Activated naive CD4-positive, alpha-beta T cell treated with anti-CD3 and anti-CD28 coated beads, Interleukin-2, amount 50 U/mL, for 24 hours (primary cell): ENCODE measurements at regions not wholly inside any gene's neighbourhood (a gene's known extent, or its start where the extent isn't known, plus 50 kb on each side); places are given as distances from the start of the nearest gene placed in this dataset.
"Not testable (repeated sequence)": the region's sequence is repeated elsewhere in the genome, so short reads cannot be mapped to it uniquely, and the experiment has no call there.

Experiments used
- H3K27ac Mint-ChIP-seq: one replicate; pipeline ENCODE4 v1.8.0; 2021; ENCODE audit warnings: mild to moderate bottlenecking, mixed read lengths
- H3K27me3 Mint-ChIP-seq: one replicate; pipeline ENCODE4 v1.8.0; 2021; ENCODE audit warnings: mixed read lengths
- H3K36me3 Mint-ChIP-seq: one replicate; pipeline ENCODE4 v1.8.0; 2021; ENCODE audit warnings: mixed read lengths
- H3K4me1 Mint-ChIP-seq: one replicate; pipeline ENCODE4 v1.8.0; 2021; ENCODE audit warnings: mixed read lengths
- H3K4me3 Mint-ChIP-seq: one replicate; pipeline ENCODE4 v1.8.0; 2021; ENCODE audit warnings: mild to moderate bottlenecking, mixed read lengths
- H3K9me3 Mint-ChIP-seq: one replicate; pipeline ENCODE4 v1.8.0; 2021; ENCODE audit warnings: mixed read lengths

GRCh38 chr4:188930822-188931221 is 791.6 kb downstream of the TRIML1 start:
- H3K36me3 Mint-ChIP-seq: no peaks in the 10 kb centered on the region
- no peak overlapping the region for H3K27ac Mint-ChIP-seq
- no peak overlapping the region for H3K4me3 Mint-ChIP-seq
- no peaks in the 10 kb centered on the region for H3K4me1 Mint-ChIP-seq
- H3K27me3 Mint-ChIP-seq: no peaks in the 10 kb centered on the region
- H3K9me3 Mint-ChIP-seq: peaks cover 4% of the 10 kb centered on the region

- peaks cover 8% of the 10 kb centered on the region for H3K9me3 Mint-ChIP-seq
- H3K4me3 Mint-ChIP-seq: no peak overlapping the region
- no peaks in the 10 kb centered on the region for H3K27me3 Mint-ChIP-seq
- no peaks in the 10 kb centered on the region for H3K36me3 Mint-ChIP-seq
- no peaks in the 10 kb centered on the region for H3K4me1 Mint-ChIP-seq
- H3K27ac Mint-ChIP-seq: no peak overlapping the region
Measured at GRCh38 chr4:188934320-188934962, 795.2 kb downstream of the TRIML1 start.

- H3K4me1 Mint-ChIP-seq: no peaks in the 10 kb centered on the region
Measured at GRCh38 chr4:188941524-188942119, 802.4 kb downstream of the TRIML1 start.

DNA sequence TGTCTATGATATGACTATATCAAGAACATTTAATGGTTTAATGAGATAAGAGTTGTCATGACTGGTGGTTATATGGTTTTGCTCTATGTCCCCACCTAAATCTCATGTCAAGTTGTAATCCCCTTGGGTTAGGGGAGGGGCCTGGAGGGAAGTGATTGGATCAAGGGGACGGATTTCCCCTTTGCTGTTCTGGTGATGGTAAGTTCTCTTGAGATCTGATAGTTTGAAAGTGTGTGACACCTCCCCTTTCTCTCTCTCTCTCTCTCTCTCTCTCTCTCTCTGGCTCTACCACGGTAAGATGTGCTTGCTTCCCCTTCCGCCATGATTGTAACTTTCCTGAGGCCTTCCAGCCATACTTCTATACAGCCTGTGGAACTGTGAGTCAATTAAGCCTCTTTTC is 803.4 kb downstream of the TRIML1 start:
- no peaks in the 10 kb centered on the region for H3K27me3 Mint-ChIP-seq
- H3K27ac Mint-ChIP-seq: no peak overlapping the region
- no peak overlapping the region for H3K4me3 Mint-ChIP-seq
- no peaks in the 10 kb centered on the region for H3K4me1 Mint-ChIP-seq
- no peaks in the 10 kb centered on the region for H3K36me3 Mint-ChIP-seq
- peaks cover 5% of the 10 kb centered on the region for H3K9me3 Mint-ChIP-seq

More at GRCh38 chr4:188941524-188942119, 802.4 kb downstream of the TRIML1 start:
- H3K9me3 Mint-ChIP-seq: peaks cover 10% of the 10 kb centered on the region
- no peaks in the 10 kb centered on the region for H3K27me3 Mint-ChIP-seq
- no peak overlapping the region for H3K27ac Mint-ChIP-seq
- H3K36me3 Mint-ChIP-seq: no peaks in the 10 kb centered on the region
- H3K4me3 Mint-ChIP-seq: no peak overlapping the region

DNA sequence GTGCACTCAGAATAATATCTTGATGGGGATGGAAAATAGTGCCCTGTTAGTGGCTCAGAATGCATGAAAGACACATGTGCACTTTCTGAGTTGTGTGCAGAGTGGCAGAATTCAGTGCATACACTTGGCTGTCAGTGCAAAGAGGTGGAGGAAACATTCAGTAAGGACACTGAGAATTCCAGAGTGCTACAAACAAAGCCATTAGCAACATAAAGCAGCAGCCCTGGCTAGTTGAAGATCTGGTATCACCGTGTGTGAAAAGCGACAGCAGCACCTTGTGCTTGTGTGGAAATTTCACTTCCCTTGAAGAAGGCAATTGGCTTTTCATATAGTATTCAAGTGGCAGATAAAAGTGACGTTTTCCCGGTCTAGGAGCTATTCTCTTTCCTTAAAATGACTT is 810.4 kb downstream of the TRIML1 start:
- H3K4me3 Mint-ChIP-seq: no peak overlapping the region
- H3K27me3 Mint-ChIP-seq: no peaks in the 10 kb centered on the region
- H3K9me3 Mint-ChIP-seq: peaks cover 9% of the 10 kb centered on the region
- no peaks in the 10 kb centered on the region for H3K4me1 Mint-ChIP-seq
- no peak overlapping the region for H3K27ac Mint-ChIP-seq
- H3K36me3 Mint-ChIP-seq: no peaks in the 10 kb centered on the region

GRCh38 chr4:188955066-188955465 is 815.8 kb downstream of the TRIML1 start:
- no peaks in the 10 kb centered on the region for H3K36me3 Mint-ChIP-seq
- H3K4me3 Mint-ChIP-seq: no peak overlapping the region
- no peaks in the 10 kb centered on the region for H3K27me3 Mint-ChIP-seq
- peaks cover 14% of the 10 kb centered on the region for H3K9me3 Mint-ChIP-seq
- no peak overlapping the region for H3K27ac Mint-ChIP-seq
- H3K4me1 Mint-ChIP-seq: no peaks in the 10 kb centered on the region

GRCh38 chr4:188956566-188956965 is 817.3 kb downstream of the TRIML1 start:
- Mint-ChIP-seq H3K27me3 (no peaks in the 10 kb centered on the region), H3K27ac (no peak overlapping the region), H3K4me3 (no peak overlapping the region), H3K36me3 (no peaks in the 10 kb centered on the region), H3K9me3 (peaks cover 14% of the 10 kb centered on the region), H3K4me1 (no peaks in the 10 kb centered on the region)

GRCh38 chr4:188958346-188958745 is 819.1 kb downstream of the TRIML1 start:
- Mint-ChIP-seq H3K4me1 (no peaks in the 10 kb centered on the region), H3K9me3 (peaks cover 14% of the 10 kb centered on the region), H3K36me3 (no peaks in the 10 kb centered on the region), H3K27ac (no peak overlapping the region), H3K4me3 (no peak overlapping the region), H3K27me3 (no peaks in the 10 kb centered on the region)

DNA sequence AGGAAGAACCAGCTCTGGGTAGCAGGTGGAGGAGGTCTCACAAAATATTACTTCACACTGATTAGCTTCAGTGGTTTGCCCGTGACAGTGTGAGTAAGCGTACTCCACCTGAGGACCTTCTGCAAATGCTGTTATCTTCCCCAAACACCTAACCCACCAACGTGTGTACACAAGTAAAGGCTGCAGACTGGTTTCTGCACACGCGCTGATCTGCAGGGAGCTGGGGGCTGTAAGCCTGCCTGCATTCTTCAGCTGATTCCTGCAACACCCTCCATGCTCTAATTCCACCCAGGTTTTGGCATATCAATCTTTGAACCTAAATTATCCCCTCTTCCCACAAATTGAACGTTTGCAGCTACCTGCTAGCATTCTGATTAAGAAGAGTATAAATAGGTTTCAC is 820.2 kb downstream of the TRIML1 start:
- no peaks in the 10 kb centered on the region for H3K27me3 Mint-ChIP-seq
- no peaks in the 10 kb centered on the region for H3K4me1 Mint-ChIP-seq
- H3K4me3 Mint-ChIP-seq: no peak overlapping the region
- peaks cover 14% of the 10 kb centered on the region for H3K9me3 Mint-ChIP-seq
- no peaks in the 10 kb centered on the region for H3K36me3 Mint-ChIP-seq
- no peak overlapping the region for H3K27ac Mint-ChIP-seq

DNA sequence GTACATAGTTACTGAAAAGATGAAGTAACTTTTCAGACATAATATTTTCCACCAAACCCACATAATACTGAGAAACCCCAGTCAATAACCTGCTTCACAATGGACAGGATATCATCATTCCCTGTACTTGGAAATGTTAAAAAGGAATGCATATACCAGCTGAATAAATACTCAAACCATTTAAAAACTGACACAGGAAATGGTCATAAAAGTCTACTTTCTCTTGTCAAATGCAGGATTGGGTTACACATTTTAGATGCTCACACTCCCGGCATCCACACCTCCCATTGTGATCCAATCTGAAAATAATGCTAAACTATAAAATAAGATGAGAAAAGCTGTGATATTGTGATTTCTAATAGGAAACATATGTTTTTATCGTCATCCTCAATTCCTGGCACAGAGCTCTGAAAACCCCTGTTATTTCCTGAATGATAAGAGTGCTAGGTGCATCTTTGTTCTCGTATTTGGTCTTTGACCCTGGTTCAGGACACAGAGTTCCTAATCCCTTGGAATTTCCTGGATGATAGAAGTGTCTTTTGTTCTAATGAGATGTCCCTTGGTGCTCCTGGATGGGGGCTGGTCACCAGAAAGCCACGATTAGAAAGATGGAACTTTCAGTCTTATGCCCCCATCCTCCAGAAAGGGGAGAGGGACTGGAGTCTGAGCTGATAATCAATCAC is 821.3 kb downstream of the TRIML1 start:
- H3K27me3 Mint-ChIP-seq: no peaks in the 10 kb centered on the region
- H3K36me3 Mint-ChIP-seq: no peaks in the 10 kb centered on the region
- H3K9me3 Mint-ChIP-seq: peaks cover 20% of the 10 kb centered on the region
- no peak overlapping the region for H3K27ac Mint-ChIP-seq
- no peak overlapping the region for H3K4me3 Mint-ChIP-seq
- no peaks in the 10 kb centered on the region for H3K4me1 Mint-ChIP-seq

DNA sequence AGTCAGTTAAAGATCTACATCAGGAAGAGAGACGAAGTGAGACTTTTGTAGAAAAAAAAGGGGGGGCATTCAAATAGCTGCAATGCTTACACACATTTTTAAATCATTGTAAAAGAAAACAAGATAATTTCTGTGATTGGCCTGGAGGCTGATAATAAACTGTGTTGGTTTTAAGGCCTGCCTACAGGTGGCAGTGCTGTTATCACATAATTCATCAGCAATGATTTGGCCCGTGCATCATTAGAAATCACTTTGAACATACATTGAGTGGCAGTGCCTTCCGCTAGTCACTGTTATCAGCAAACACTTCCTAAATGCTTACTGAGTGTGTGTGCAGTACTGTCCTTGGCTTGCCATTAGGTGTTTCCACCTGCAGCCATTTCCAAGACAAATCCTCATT is 831.9 kb downstream of the TRIML1 start:
- H3K4me3 Mint-ChIP-seq: no peak overlapping the region
- H3K9me3 Mint-ChIP-seq: peaks cover 13% of the 10 kb centered on the region
- no peaks in the 10 kb centered on the region for H3K27me3 Mint-ChIP-seq
- H3K4me1 Mint-ChIP-seq: no peaks in the 10 kb centered on the region
- H3K36me3 Mint-ChIP-seq: no peaks in the 10 kb centered on the region
- no peak overlapping the region for H3K27ac Mint-ChIP-seq

DNA sequence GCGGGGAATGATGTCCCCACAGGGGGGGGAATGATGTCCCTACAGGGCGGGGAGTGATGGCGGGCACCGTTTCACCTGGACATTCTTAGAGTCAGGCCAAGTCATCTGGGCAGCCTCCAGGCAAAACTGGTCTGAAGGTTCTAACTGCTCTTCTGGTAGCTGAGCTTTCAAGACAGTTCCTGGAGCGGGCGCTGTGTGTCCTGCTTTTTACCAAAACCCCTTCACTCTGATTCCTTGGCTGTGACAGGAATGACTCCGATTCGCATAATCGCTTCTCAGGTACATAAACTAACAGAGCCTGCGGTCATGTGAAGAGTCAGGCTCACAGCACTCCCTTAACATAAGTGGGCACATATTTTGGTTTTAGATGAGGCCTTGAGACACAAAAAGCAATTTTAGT is 836.0 kb downstream of the TRIML1 start:
- no peaks in the 10 kb centered on the region for H3K4me1 Mint-ChIP-seq
- H3K27me3 Mint-ChIP-seq: no peaks in the 10 kb centered on the region
- H3K4me3 Mint-ChIP-seq: no peak overlapping the region
- no peaks in the 10 kb centered on the region for H3K36me3 Mint-ChIP-seq
- no peak overlapping the region for H3K27ac Mint-ChIP-seq
- H3K9me3 Mint-ChIP-seq: peaks cover 5% of the 10 kb centered on the region

DNA sequence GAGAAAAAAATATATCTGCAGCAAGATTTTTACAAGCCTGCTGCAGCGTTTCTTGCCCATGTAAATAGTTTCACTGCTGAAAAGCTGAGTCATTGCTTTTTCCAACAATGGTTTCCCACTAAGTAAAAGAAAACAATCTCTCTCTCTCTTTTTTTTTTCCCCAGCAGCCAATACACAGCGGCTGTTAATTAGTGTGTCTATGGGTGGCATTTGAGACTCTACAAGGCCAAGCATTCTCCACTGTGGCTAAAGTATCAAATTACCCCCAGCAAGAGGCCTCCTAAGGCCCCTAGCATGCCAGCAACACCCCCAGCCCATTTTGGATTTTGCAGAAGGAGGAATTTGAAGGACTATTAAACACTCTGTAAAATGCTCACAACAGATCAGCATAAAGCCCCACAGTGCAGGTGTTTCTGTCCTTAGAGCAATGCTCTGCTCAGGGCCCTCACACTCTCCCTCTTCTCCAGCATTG is 837.4 kb downstream of the TRIML1 start:
- Mint-ChIP-seq H3K4me3 (no peak overlapping the region), H3K27me3 (no peaks in the 10 kb centered on the region), H3K27ac (no peak overlapping the region), H3K9me3 (no peaks in the 10 kb centered on the region), H3K36me3 (no peaks in the 10 kb centered on the region), H3K4me1 (no peaks in the 10 kb centered on the region)

DNA sequence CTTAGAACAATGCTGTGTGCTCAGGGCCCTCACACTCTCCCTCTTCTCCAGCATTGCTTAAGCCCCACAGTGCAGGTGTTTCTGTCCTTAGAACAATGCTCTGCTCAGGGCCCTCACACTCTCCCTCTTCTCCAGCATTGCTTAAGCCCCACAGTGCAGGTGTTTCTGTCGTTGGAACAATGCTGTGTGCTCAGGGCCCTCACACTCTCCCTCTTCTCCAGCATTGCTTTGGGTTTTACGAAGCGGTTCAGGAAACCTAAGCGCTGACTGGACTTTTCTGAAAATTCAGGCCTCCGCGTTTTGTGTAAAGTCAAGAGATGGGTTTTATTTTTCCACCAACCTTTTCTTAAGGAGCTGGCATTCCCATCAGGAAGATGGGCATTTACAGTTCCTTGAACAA is 838.0 kb downstream of the TRIML1 start:
- not testable (repeated sequence) for H3K36me3 Mint-ChIP-seq, H3K9me3 Mint-ChIP-seq, H3K27me3 Mint-ChIP-seq, H3K4me3 Mint-ChIP-seq, H3K27ac Mint-ChIP-seq, H3K4me1 Mint-ChIP-seq

- Mint-ChIP-seq H3K36me3 (no peaks in the 10 kb centered on the region), H3K27ac (no peak overlapping the region), H3K9me3 (peaks cover 3% of the 10 kb centered on the region), H3K27me3 (no peaks in the 10 kb centered on the region), H3K4me1 (no peaks in the 10 kb centered on the region), H3K4me3 (no peak overlapping the region)
Measured at GRCh38 chr4:188984518-188984917, 845.3 kb downstream of the TRIML1 start.

DNA sequence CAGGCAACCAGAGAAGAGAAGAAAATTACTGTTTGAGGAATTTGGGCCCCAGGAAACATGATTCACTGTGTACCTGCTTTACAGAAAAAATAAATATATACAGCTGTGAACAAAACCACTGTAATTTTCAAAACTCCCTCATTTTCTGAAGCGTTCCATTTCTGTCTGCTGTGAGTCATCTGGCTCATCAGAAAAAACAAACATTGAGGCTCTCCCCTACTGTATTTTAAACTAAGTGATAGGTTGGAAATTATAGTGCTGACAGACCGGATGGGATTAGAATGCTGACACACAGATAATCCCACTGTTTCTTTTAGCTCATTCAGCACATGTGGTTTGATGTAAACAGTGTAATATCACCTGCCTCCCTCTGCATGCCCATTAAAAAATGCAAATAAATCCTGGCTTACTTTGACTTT is 847.0 kb downstream of the TRIML1 start:
- no peaks in the 10 kb centered on the region for H3K27me3 Mint-ChIP-seq
- H3K9me3 Mint-ChIP-seq: peaks cover 8% of the 10 kb centered on the region
- no peaks in the 10 kb centered on the region for H3K4me1 Mint-ChIP-seq
- no peak overlapping the region for H3K4me3 Mint-ChIP-seq
- no peak overlapping the region for H3K27ac Mint-ChIP-seq
- no peaks in the 10 kb centered on the region for H3K36me3 Mint-ChIP-seq
